Upper lobe of left lung (tissue), 4 donors: ENCODE measurements at regions not wholly inside any gene's neighbourhood (a gene's known extent, or its start where the extent isn't known, plus 50 kb on each side); places are given as distances from the start of the nearest gene placed in this dataset.

ENCODE experiments used
- EP300 ChIP-seq, 4 donors: sonication (generic); formaldehyde crosslinking; IDR thresholded peaks; one replicate each; pipeline ENCODE4 v1.5.1; 2017; ENCODE audit warnings: antibody characterized with exemption in 4 of 4, control low read depth in 2 of 4
- POLR2A ChIP-seq, 4 donors: fragments of 450-650 bp; IDR thresholded peaks; one replicate each; pipeline ENCODE4 v1.5.1; 2016 to 2017; ENCODE audit warnings: antibody characterized with exemption in 4 of 4, mild to moderate bottlenecking in 2 of 4
- POLR2AphosphoS5 ChIP-seq, 2 donors: sonication (generic); formaldehyde crosslinking; IDR thresholded peaks; one replicate each; pipeline ENCODE4 v1.5.1; 2017; ENCODE audit warnings: antibody characterized with exemption in 2 of 2
- TF ChIP-seq, protein P1 (sequence below), 6 experiments: fragments of 450-650 bp in 4 of 6; fragments of 200-600 bp in 2 of 6; sonication (generic) in 2 of 6; IDR thresholded peaks; one replicate each; pipeline ENCODE4 v1.5.1; 2016 to 2019; ENCODE audit warnings: antibody characterized with exemption in 6 of 6

DNA sequence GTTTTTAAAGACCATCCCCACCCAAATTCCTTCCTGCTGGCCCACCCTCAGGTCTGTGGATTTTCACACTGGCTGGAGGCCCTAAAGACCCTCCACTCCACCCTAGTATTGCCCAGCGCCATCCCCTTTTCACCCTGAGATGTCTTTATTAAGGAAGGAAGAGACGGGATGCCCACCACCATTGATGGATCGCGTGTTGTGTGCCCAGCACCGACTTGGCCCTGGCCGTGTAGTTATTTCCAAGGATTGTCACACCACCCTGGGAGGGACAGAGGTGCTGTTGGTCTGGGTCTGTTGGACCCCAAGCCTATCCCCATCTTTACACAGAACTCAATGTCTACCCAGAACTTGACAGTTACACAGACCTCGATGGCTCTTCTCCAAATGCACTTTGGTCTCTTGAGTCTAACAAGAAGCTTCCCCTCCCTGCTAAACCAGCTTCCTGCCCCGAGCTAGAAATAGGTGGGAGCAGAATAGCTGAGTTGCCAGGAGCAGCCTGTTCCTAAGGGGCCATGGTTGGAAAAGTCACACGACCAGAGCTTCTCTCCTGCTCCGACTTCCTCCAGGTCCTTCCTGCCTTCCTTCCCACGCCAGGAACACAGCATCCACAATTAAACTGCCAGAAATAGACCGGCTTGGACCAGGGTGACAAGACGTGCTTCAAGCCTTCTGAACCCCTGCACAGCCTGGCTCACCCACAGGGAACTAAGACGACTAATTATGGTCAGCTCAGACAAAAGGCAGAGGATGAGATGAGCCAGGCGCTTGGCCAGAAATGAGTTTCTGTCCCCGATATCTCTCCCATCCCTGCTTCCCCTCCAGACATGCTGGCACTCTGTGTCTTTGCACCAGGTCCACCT is 139.5 kb upstream of the CHST15 start:
- TF ChIP-seq, protein P1, sequence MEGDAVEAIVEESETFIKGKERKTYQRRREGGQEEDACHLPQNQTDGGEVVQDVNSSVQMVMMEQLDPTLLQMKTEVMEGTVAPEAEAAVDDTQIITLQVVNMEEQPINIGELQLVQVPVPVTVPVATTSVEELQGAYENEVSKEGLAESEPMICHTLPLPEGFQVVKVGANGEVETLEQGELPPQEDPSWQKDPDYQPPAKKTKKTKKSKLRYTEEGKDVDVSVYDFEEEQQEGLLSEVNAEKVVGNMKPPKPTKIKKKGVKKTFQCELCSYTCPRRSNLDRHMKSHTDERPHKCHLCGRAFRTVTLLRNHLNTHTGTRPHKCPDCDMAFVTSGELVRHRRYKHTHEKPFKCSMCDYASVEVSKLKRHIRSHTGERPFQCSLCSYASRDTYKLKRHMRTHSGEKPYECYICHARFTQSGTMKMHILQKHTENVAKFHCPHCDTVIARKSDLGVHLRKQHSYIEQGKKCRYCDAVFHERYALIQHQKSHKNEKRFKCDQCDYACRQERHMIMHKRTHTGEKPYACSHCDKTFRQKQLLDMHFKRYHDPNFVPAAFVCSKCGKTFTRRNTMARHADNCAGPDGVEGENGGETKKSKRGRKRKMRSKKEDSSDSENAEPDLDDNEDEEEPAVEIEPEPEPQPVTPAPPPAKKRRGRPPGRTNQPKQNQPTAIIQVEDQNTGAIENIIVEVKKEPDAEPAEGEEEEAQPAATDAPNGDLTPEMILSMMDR (IDR thresholded peaks at IDR 0.05): no peak
- no peak for TF ChIP-seq POLR2A (IDR thresholded peaks at IDR 0.05)
- no peak for TF ChIP-seq POLR2AphosphoS5 (IDR thresholded peaks at IDR 0.05)
- TF ChIP-seq EP300 (IDR thresholded peaks at IDR 0.05): no peak
